ENCODE measurements at regions not wholly inside any gene's neighbourhood (a gene's known extent, or its start where the extent isn't known, plus 50 kb on each side); places are given as distances from the start of the nearest gene placed in this dataset.

DNA sequence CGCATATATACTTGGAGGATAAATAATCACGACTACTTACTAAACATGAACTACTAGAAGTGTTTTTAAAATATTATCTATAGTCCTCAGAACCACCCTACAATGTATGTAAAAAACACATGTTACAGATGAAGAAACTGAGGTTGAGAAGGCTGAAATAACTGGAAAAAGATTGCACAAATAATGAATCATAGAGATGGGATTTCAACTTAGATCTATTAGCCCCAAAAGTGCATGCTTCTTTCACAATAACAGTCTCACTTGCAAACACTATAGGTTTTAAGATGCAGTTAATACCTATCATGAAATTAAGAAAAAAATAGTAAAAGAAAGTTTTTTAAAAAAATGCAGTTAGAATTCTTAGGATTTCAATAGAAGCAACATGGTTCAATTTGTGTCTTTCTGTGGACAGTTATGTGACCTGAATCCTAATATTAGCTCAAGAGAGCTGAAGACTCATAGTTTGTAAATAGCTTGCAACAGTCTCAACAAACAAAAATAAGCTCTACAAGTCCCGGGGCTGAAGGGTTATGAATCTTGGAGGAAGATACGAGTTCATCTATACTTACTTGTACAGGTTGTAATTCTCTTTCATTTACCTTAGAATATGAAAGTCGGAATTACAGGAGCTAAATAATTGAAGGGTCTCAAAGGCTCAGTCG, 58.6 kb upstream of the NTPCR start:
- peak; percentile 69 for DNase-seq (ENCODE audit: low read depth)
- TF ChIP-seq, protein P1, sequence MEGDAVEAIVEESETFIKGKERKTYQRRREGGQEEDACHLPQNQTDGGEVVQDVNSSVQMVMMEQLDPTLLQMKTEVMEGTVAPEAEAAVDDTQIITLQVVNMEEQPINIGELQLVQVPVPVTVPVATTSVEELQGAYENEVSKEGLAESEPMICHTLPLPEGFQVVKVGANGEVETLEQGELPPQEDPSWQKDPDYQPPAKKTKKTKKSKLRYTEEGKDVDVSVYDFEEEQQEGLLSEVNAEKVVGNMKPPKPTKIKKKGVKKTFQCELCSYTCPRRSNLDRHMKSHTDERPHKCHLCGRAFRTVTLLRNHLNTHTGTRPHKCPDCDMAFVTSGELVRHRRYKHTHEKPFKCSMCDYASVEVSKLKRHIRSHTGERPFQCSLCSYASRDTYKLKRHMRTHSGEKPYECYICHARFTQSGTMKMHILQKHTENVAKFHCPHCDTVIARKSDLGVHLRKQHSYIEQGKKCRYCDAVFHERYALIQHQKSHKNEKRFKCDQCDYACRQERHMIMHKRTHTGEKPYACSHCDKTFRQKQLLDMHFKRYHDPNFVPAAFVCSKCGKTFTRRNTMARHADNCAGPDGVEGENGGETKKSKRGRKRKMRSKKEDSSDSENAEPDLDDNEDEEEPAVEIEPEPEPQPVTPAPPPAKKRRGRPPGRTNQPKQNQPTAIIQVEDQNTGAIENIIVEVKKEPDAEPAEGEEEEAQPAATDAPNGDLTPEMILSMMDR (conservative IDR thresholded peaks at IDR 0.05; ENCODE audit: low read depth, low read length): no peak
- no peak overlapping the region for H3K4me3 ChIP-seq (ENCODE audit: low read depth, low read length)

- DNase-seq (ENCODE audit: low read depth): no peak
- H3K4me3 ChIP-seq (ENCODE audit: low read depth, low read length): no peak overlapping the region
- TF ChIP-seq, protein P1 (conservative IDR thresholded peaks at IDR 0.05; ENCODE audit: low read depth, low read length): no peak
These were observed 56.7 kb upstream of the NTPCR start for GRCh38 chr1:232893481-232894313.

DNA sequence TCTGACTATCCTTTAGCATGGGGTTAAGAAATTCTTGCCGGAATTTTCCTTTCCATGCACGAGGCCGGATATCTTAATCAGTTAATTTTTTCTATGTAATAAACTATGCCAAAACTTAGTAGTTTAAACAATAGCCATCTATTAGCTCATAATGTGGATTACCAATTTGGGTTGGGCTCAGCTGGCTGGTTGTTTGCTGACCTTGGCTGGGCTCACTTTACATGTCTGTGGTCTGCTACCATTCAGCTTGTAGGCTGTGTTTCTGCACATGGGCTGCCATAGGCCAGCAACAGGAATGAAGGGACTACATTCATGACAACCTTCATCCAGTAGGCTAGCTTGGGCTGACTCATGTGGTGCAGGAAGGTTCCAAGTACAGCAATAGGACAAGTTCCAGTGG, 56.0 kb upstream of the NTPCR start:
- DNase-seq (ENCODE audit: low read depth): no peak
- no peak overlapping the region for H3K4me3 ChIP-seq (ENCODE audit: low read depth, low read length)
- TF ChIP-seq, protein P1 (conservative IDR thresholded peaks at IDR 0.05; ENCODE audit: low read depth, low read length): no peak

DNA sequence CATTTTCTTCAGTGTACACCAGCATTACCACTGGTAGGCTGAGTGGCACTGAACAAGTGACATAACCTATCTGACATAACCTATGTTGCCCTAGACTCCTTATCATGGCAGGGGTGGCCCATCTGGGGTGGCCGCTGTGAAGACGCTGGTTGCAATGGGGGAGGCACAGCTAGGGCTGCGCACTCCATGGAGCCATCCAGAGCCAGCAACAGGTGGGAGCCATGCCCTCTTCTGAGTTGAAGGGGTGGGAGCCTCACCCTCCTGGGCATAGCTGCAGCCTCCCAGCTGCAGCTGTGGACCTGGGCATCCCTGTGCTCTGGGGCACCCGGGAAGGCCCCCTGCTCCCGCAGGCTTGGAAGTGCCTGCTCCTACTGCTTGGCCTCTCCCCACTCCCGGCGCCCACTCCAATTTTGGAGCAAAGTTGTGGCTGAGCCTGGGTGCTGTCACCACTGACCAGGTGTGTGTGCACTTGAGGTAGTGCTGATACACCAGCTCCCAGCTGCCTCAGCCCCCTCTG, 52.4 kb upstream of the NTPCR start:
- no peak overlapping the region for H3K4me3 ChIP-seq (ENCODE audit: low read depth, low read length)
- no peak for DNase-seq (ENCODE audit: low read depth)
- TF ChIP-seq, protein P1 (conservative IDR thresholded peaks at IDR 0.05; ENCODE audit: low read depth, low read length): no peak

- TF ChIP-seq, protein P1 (conservative IDR thresholded peaks at IDR 0.05; ENCODE audit: low read depth, low read length): no peak
- no peak for DNase-seq (ENCODE audit: low read depth)
- no peak overlapping the region for H3K4me3 ChIP-seq (ENCODE audit: low read depth, low read length)
These were observed 51.1 kb upstream of the NTPCR start for GRCh38 chr1:232899268-232899667.

- DNase-seq (ENCODE audit: low read depth): no peak
- no peak overlapping the region for H3K4me3 ChIP-seq (ENCODE audit: low read depth, low read length)
- TF ChIP-seq, protein P1 (conservative IDR thresholded peaks at IDR 0.05; ENCODE audit: low read depth, low read length): no peak
These were observed 50.6 kb upstream of the NTPCR start for GRCh38 chr1:232899839-232900238.

Measured in choroid plexus epithelial cell (primary cell).